GM12875 (cell line): ENCODE measurements at regions not wholly inside any gene's neighbourhood (a gene's known extent, or its start where the extent isn't known, plus 50 kb on each side); places are given as distances from the start of the nearest gene placed in this dataset.

Experiments used
- H3K4me3 ChIP-seq: one replicate; pipeline ENCODE4 v1.5.1; 2011; ENCODE audit warnings: low read depth, low read length, control low read depth
- TF ChIP-seq, protein P1 (sequence below): IDR thresholded peaks from 2 replicates; pipeline ENCODE4 v1.5.1; 2011; ENCODE audit warnings: low read depth, mild to moderate bottlenecking, control low read depth, inconsistent platforms, low read length, moderate library complexity, borderline replicate concordance; ENCODE audit not compliant: insufficient read depth

DNA sequence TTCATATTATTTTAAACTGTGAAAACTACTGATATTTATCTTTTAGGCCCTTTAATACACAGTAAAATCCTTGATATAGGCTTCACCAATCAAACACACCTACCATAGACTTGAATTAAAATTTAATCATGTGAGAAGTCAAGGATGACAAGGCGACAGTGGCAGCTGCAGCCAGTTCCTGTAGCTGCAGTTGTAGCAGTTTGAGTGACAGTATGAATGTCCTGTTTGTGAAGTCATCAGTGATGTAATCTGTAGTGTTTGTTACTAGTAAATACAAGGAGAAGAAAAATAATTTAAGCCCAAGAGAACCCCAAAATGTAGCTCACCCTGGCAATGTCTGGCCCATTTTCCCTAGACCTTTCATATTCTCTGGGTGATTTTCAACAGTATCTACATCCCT, 897.0 kb downstream of the SLITRK6 start:
- TF ChIP-seq, protein P1, sequence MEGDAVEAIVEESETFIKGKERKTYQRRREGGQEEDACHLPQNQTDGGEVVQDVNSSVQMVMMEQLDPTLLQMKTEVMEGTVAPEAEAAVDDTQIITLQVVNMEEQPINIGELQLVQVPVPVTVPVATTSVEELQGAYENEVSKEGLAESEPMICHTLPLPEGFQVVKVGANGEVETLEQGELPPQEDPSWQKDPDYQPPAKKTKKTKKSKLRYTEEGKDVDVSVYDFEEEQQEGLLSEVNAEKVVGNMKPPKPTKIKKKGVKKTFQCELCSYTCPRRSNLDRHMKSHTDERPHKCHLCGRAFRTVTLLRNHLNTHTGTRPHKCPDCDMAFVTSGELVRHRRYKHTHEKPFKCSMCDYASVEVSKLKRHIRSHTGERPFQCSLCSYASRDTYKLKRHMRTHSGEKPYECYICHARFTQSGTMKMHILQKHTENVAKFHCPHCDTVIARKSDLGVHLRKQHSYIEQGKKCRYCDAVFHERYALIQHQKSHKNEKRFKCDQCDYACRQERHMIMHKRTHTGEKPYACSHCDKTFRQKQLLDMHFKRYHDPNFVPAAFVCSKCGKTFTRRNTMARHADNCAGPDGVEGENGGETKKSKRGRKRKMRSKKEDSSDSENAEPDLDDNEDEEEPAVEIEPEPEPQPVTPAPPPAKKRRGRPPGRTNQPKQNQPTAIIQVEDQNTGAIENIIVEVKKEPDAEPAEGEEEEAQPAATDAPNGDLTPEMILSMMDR: no peak
- no peak overlapping the region for H3K4me3 ChIP-seq

DNA sequence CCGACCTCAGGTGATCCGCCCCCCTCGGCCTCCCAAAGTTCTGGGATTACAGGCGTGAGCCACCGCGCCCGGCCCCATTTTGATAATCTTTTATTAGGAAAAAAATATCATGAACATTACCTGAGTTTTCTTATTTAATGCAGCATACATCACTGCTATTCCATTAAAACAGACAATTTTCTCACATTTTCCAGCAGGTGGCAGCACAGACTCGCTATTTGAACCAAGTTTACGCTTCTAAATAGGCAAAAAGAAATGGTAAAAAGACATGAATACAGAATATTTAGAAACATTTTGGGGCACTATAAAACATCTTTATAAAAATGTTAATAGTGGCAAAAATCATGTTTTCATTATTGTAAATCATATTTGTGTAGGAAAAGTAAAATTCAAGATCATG, 903.1 kb downstream of the SLITRK6 start:
- TF ChIP-seq, protein P1: peak; percentile 29; the same call in 1 of the 2 replicates
- no peak overlapping the region for H3K4me3 ChIP-seq

DNA sequence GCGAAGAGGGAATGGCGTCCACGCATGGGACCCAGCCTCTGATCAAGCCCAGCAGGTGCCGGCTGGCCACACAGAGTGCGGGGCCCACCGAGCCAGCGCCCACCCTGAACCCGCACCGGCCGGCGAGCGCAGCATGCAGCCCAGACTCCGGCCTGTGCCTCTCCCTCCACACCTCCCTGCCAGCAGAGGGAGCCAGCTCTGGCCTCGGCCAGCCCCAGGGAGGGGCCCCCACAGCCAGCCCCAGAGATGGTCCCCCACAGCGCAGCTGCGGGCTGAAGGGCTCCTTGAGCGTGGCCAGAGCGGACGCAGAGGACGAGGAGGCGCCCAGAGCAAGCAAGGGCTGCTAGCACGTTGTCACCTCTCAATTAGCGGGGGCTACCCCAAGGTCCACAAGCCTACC, 904.5 kb downstream of the SLITRK6 start:
- TF ChIP-seq, protein P1: no peak
- H3K4me3 ChIP-seq: no peak overlapping the region

- no peak overlapping the region for H3K4me3 ChIP-seq
- TF ChIP-seq, protein P1: no peak
Measured at GRCh38 chr13:84885868-84886267, 913.4 kb downstream of the SLITRK6 start.

DNA sequence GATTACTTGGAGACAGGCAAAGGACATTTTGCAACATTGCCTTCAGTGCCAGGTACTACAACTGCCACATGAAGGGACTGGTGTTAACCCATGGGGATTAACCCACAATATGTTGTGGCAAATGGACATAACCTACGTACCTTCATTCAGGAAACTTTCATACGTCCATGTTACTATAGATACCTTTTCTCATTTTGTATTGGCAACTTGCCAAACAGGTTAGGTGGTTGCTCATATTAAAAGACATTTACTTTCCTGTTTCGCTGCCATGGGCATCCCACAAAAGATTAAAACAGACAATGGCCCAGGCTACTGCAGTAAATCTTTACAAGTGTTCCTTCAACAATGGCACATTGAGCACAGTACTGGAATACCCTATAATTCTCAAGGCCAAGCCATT, 925.3 kb downstream of the SLITRK6 start:
- TF ChIP-seq, protein P1: no peak

GRCh38 chr13:84870190-84870589, 929.0 kb downstream of the SLITRK6 start:
- H3K4me3 ChIP-seq: no peak overlapping the region
- TF ChIP-seq, protein P1: peak; percentile 30; the same call in 1 of the 2 replicates

More for the DNA sequence above, 925.3 kb downstream of the SLITRK6 start:
- H3K4me3 ChIP-seq: no peak overlapping the region

GRCh38 chr13:84867246-84867645, 932.0 kb downstream of the SLITRK6 start:
- TF ChIP-seq, protein P1: no peak
- no peak overlapping the region for H3K4me3 ChIP-seq
